ENCODE measurements at regions not wholly inside any gene's neighbourhood (a gene's known extent, or its start where the extent isn't known, plus 50 kb on each side); places are given as distances from the start of the nearest gene placed in this dataset.

GRCh38 chr5:97644206-97644605, 461.2 kb upstream of the RIOK2 start:
- DNase-seq = no peak
- H3K36me3 ChIP-seq (replicated peaks; ENCODE audit: control insufficient read depth, insufficient read depth, low read length) = no peaks in the 10 kb centered on the region
- no peak overlapping the region for H3K4me3 ChIP-seq (ENCODE audit: insufficient read depth, low read depth, low read length)
- H3K27me3 ChIP-seq (ENCODE audit: control insufficient read depth, insufficient read depth, low read length) = no peaks in the 10 kb centered on the region

GRCh38 chr5:97644896-97645295, 461.8 kb upstream of the RIOK2 start:
- no peaks in the 10 kb centered on the region for H3K27me3 ChIP-seq (ENCODE audit: control insufficient read depth, insufficient read depth, low read length)
- H3K4me3 ChIP-seq (ENCODE audit: insufficient read depth, low read depth, low read length) = no peak overlapping the region
- no peak for DNase-seq
- H3K36me3 ChIP-seq (replicated peaks; ENCODE audit: control insufficient read depth, insufficient read depth, low read length) = no peaks in the 10 kb centered on the region

- H3K4me3 ChIP-seq (ENCODE audit: insufficient read depth, low read depth, low read length) = no peak overlapping the region
- no peak for DNase-seq
- H3K36me3 ChIP-seq (replicated peaks; ENCODE audit: control insufficient read depth, insufficient read depth, low read length) = no peaks in the 10 kb centered on the region
- H3K27me3 ChIP-seq (ENCODE audit: control insufficient read depth, insufficient read depth, low read length) = no peaks in the 10 kb centered on the region
Measured at GRCh38 chr5:97657239-97657638, 474.2 kb upstream of the RIOK2 start.

GRCh38 chr5:97658116-97658900, 475.3 kb upstream of the RIOK2 start:
- no peaks in the 10 kb centered on the region for H3K27me3 ChIP-seq (ENCODE audit: control insufficient read depth, insufficient read depth, low read length)
- H3K36me3 ChIP-seq (replicated peaks; ENCODE audit: control insufficient read depth, insufficient read depth, low read length) = no peaks in the 10 kb centered on the region
- no peak for DNase-seq
- H3K4me3 ChIP-seq (ENCODE audit: insufficient read depth, low read depth, low read length) = no peak overlapping the region

- H3K4me3 ChIP-seq (ENCODE audit: insufficient read depth, low read depth, low read length) = no peak overlapping the region
- no peaks in the 10 kb centered on the region for H3K36me3 ChIP-seq (replicated peaks; ENCODE audit: control insufficient read depth, insufficient read depth, low read length)
- no peaks in the 10 kb centered on the region for H3K27me3 ChIP-seq (ENCODE audit: control insufficient read depth, insufficient read depth, low read length)
- DNase-seq = no peak
Measured at GRCh38 chr5:97666783-97667182, 483.7 kb upstream of the RIOK2 start.

GRCh38 chr5:97670447-97670846, 487.4 kb upstream of the RIOK2 start:
- H3K4me3 ChIP-seq (ENCODE audit: insufficient read depth, low read depth, low read length) = no peak overlapping the region
- no peak for DNase-seq
- H3K27me3 ChIP-seq (ENCODE audit: control insufficient read depth, insufficient read depth, low read length) = no peaks in the 10 kb centered on the region
- H3K36me3 ChIP-seq (replicated peaks; ENCODE audit: control insufficient read depth, insufficient read depth, low read length) = no peaks in the 10 kb centered on the region

- H3K27me3 ChIP-seq (ENCODE audit: control insufficient read depth, insufficient read depth, low read length) = no peaks in the 10 kb centered on the region
- H3K36me3 ChIP-seq (replicated peaks; ENCODE audit: control insufficient read depth, insufficient read depth, low read length) = no peaks in the 10 kb centered on the region
- no peak for DNase-seq
Measured at GRCh38 chr5:97676608-97677007, 493.6 kb upstream of the RIOK2 start.

GRCh38 chr5:97694091-97694490, 511.0 kb upstream of the RIOK2 start:
- DNase-seq = no peak
- Histone ChIP-seq H3K4me3 (ENCODE audit: insufficient read depth, low read depth, low read length) (no peak overlapping the region), H3K36me3 (replicated peaks; ENCODE audit: control insufficient read depth, insufficient read depth, low read length) (no peaks in the 10 kb centered on the region), H3K27me3 (ENCODE audit: control insufficient read depth, insufficient read depth, low read length) (no peaks in the 10 kb centered on the region)

More at GRCh38 chr5:97676608-97677007, 493.6 kb upstream of the RIOK2 start:
- H3K4me3 ChIP-seq (ENCODE audit: insufficient read depth, low read depth, low read length) = no peak overlapping the region

GRCh38 chr5:97714424-97714823, 531.4 kb upstream of the RIOK2 start:
- Histone ChIP-seq H3K4me3 (ENCODE audit: insufficient read depth, low read depth, low read length) (no peak overlapping the region), H3K36me3 (replicated peaks; ENCODE audit: control insufficient read depth, insufficient read depth, low read length) (no peaks in the 10 kb centered on the region), H3K27me3 (ENCODE audit: control insufficient read depth, insufficient read depth, low read length) (no peaks in the 10 kb centered on the region)
- no peak for DNase-seq

- Histone ChIP-seq H3K36me3 (replicated peaks; ENCODE audit: control insufficient read depth, insufficient read depth, low read length) (no peaks in the 10 kb centered on the region), H3K4me3 (ENCODE audit: insufficient read depth, low read depth, low read length) (no peak overlapping the region), H3K27me3 (ENCODE audit: control insufficient read depth, insufficient read depth, low read length) (no peaks in the 10 kb centered on the region)
- no peak for DNase-seq
Measured at GRCh38 chr5:97726106-97726505, 543.1 kb upstream of the RIOK2 start.

GRCh38 chr5:97728920-97729319, 545.9 kb upstream of the RIOK2 start:
- Histone ChIP-seq H3K27me3 (ENCODE audit: control insufficient read depth, insufficient read depth, low read length) (no peaks in the 10 kb centered on the region), H3K36me3 (replicated peaks; ENCODE audit: control insufficient read depth, insufficient read depth, low read length) (no peaks in the 10 kb centered on the region), H3K4me3 (ENCODE audit: insufficient read depth, low read depth, low read length) (no peak overlapping the region)
- DNase-seq = no peak

GRCh38 chr5:97729938-97730337, 546.9 kb upstream of the RIOK2 start:
- Histone ChIP-seq H3K27me3 (ENCODE audit: control insufficient read depth, insufficient read depth, low read length) (no peaks in the 10 kb centered on the region), H3K4me3 (ENCODE audit: insufficient read depth, low read depth, low read length) (no peak overlapping the region), H3K36me3 (replicated peaks; ENCODE audit: control insufficient read depth, insufficient read depth, low read length) (no peaks in the 10 kb centered on the region)
- no peak for DNase-seq

GRCh38 chr5:97735209-97735608, 552.2 kb upstream of the RIOK2 start:
- no peak for DNase-seq
- no peak overlapping the region for H3K4me3 ChIP-seq (ENCODE audit: insufficient read depth, low read depth, low read length)
- H3K27me3 ChIP-seq (ENCODE audit: control insufficient read depth, insufficient read depth, low read length) = no peaks in the 10 kb centered on the region
- no peaks in the 10 kb centered on the region for H3K36me3 ChIP-seq (replicated peaks; ENCODE audit: control insufficient read depth, insufficient read depth, low read length)

GRCh38 chr5:97737608-97738007, 554.6 kb upstream of the RIOK2 start:
- Histone ChIP-seq H3K27me3 (ENCODE audit: control insufficient read depth, insufficient read depth, low read length) (no peaks in the 10 kb centered on the region), H3K4me3 (ENCODE audit: insufficient read depth, low read depth, low read length) (no peak overlapping the region), H3K36me3 (replicated peaks; ENCODE audit: control insufficient read depth, insufficient read depth, low read length) (no peaks in the 10 kb centered on the region)
- DNase-seq = no peak

GRCh38 chr5:97745817-97746216, 562.8 kb upstream of the RIOK2 start:
- no peaks in the 10 kb centered on the region for H3K36me3 ChIP-seq (replicated peaks; ENCODE audit: control insufficient read depth, insufficient read depth, low read length)
- H3K4me3 ChIP-seq (ENCODE audit: insufficient read depth, low read depth, low read length) = no peak overlapping the region
- no peaks in the 10 kb centered on the region for H3K27me3 ChIP-seq (ENCODE audit: control insufficient read depth, insufficient read depth, low read length)
- DNase-seq = no peak

GRCh38 chr5:97750576-97750975, 567.5 kb upstream of the RIOK2 start:
- DNase-seq = no peak
- no peaks in the 10 kb centered on the region for H3K36me3 ChIP-seq (replicated peaks; ENCODE audit: control insufficient read depth, insufficient read depth, low read length)
- no peak overlapping the region for H3K4me3 ChIP-seq (ENCODE audit: insufficient read depth, low read depth, low read length)
- H3K27me3 ChIP-seq (ENCODE audit: control insufficient read depth, insufficient read depth, low read length) = no peaks in the 10 kb centered on the region

All from H7 (cell line).